H9 (cell line): ENCODE measurements at regions not wholly inside any gene's neighbourhood (a gene's known extent, or its start where the extent isn't known, plus 50 kb on each side); places are given as distances from the start of the nearest gene placed in this dataset.

Source experiments
- DNase-seq: peaks from one replicate; pipeline ENCODE4 v3.0.0-alpha.2; 2017
- H2AFZ ChIP-seq: one replicate; pipeline ENCODE4 v1.6.1; 2013; ENCODE audit warnings: mild to moderate bottlenecking, low read length, control low read depth, moderate library complexity
- H2AK5ac ChIP-seq: 2 replicates; pipeline ENCODE4 v1.6.1; 2013; ENCODE audit warnings: low read length, control low read depth, mixed read lengths; ENCODE audit not compliant: insufficient read length
- H2BK120ac ChIP-seq: one replicate; pipeline ENCODE4 v1.6.1; 2013; ENCODE audit warnings: low read depth, mild to moderate bottlenecking, low read length, control low read depth, inconsistent platforms; ENCODE audit not compliant: poor library complexity, severe bottlenecking
- H2BK12ac ChIP-seq: 2 replicates; pipeline ENCODE4 v1.6.1; 2013; ENCODE audit warnings: low read length, control low read depth, mixed read lengths, low read depth; ENCODE audit not compliant: insufficient read length
- H2BK15ac ChIP-seq: 2 replicates; pipeline ENCODE4 v1.6.1; 2013; ENCODE audit warnings: low read depth, low read length, control low read depth
- H2BK20ac ChIP-seq: one replicate; pipeline ENCODE4 v1.6.1; 2013; ENCODE audit warnings: low read depth, mild to moderate bottlenecking, low read length, control low read depth, inconsistent platforms; ENCODE audit not compliant: poor library complexity, severe bottlenecking
- H2BK5ac ChIP-seq: 2 replicates; pipeline ENCODE4 v1.6.1; 2013; ENCODE audit warnings: low read length, control low read depth, mixed read lengths; ENCODE audit not compliant: insufficient read length
- H3K14ac ChIP-seq: 2 replicates; pipeline ENCODE4 v1.6.1; 2013; ENCODE audit warnings: low read length, control low read depth; ENCODE audit not compliant: insufficient read depth
- H3K18ac ChIP-seq: 2 replicates; pipeline ENCODE4 v1.6.1; 2013; ENCODE audit warnings: low read depth, mild to moderate bottlenecking, mixed read lengths, low read length, control low read depth; ENCODE audit not compliant: insufficient read length
- H3K23ac ChIP-seq: 2 replicates; pipeline ENCODE4 v1.6.1; 2013; ENCODE audit warnings: low read length, control low read depth, mixed read lengths, low read depth; ENCODE audit not compliant: insufficient read length
- H3K23me2 ChIP-seq: 2 replicates; pipeline ENCODE4 v1.6.1; 2013; ENCODE audit warnings: low read depth, mild to moderate bottlenecking, mixed read lengths, low read length, control low read depth; ENCODE audit not compliant: insufficient read length, poor library complexity, severe bottlenecking
- H3K27ac ChIP-seq: 2 replicates; pipeline ENCODE4 v1.5.1; 2013; ENCODE audit warnings: low read length, control low read depth, mixed read lengths, low read depth; ENCODE audit not compliant: insufficient read length
- H3K27me3 ChIP-seq: 2 replicates; pipeline ENCODE4 v1.6.1; 2013; ENCODE audit warnings: low read length, control low read depth, inconsistent platforms; ENCODE audit not compliant: insufficient read depth
- H3K4ac ChIP-seq: 2 replicates; pipeline ENCODE4 v1.6.1; 2013; ENCODE audit warnings: low read depth, mild to moderate bottlenecking, control low read depth, inconsistent platforms, low read length, moderate library complexity
- H3K4me1 ChIP-seq: 2 replicates; pipeline ENCODE4 v1.6.1; 2013; ENCODE audit warnings: low read length, control low read depth, inconsistent platforms; ENCODE audit not compliant: insufficient read depth
- H3K4me2 ChIP-seq: 2 replicates; pipeline ENCODE4 v1.6.1; 2013; ENCODE audit warnings: low read length, control low read depth, mixed read lengths; ENCODE audit not compliant: insufficient read length, insufficient read depth
- H3K56ac ChIP-seq: 2 replicates; pipeline ENCODE4 v1.6.1; 2013; ENCODE audit warnings: low read depth, mild to moderate bottlenecking, mixed read lengths, low read length, control low read depth; ENCODE audit not compliant: insufficient read length
- H3K79me1 ChIP-seq: 2 replicates; pipeline ENCODE4 v1.6.1; 2013; ENCODE audit warnings: low read depth, mild to moderate bottlenecking, moderate library complexity, low read length, control low read depth, inconsistent platforms; ENCODE audit not compliant: insufficient read depth, poor library complexity, severe bottlenecking
- H3K79me2 ChIP-seq: 2 replicates; pipeline ENCODE4 v1.6.1; 2013; ENCODE audit warnings: low read length, control low read depth, inconsistent platforms; ENCODE audit not compliant: insufficient read depth
- H3K9ac ChIP-seq: 2 replicates; pipeline ENCODE4 v1.6.1; 2013; ENCODE audit warnings: low read length, control low read depth, mixed read lengths; ENCODE audit not compliant: insufficient read length; ENCODE audit errors: extremely low read depth
- H3K9me3 ChIP-seq: one replicate; pipeline ENCODE4 v1.6.1; 2013; ENCODE audit warnings: low read depth, low read length, inconsistent platforms; ENCODE audit not compliant: control insufficient read depth
- H3T11ph ChIP-seq: one replicate; pipeline ENCODE4 v1.6.1; 2013; ENCODE audit warnings: mild to moderate bottlenecking, low read length, control low read depth, inconsistent platforms
- H4K20me1 ChIP-seq: one replicate; pipeline ENCODE4 v1.6.1; 2013; ENCODE audit not compliant: control insufficient read depth, insufficient read length, insufficient read depth
- H4K5ac ChIP-seq: 2 replicates; pipeline ENCODE4 v1.6.1; 2013; ENCODE audit warnings: low read depth, mild to moderate bottlenecking, mixed read lengths, low read length, control low read depth; ENCODE audit not compliant: insufficient read length
- H4K8ac ChIP-seq: replicated peaks from 2 replicates; pipeline ENCODE4 v1.6.1; 2013; ENCODE audit warnings: low read length, control low read depth, mixed read lengths, low read depth; ENCODE audit not compliant: insufficient read length
- H4K91ac ChIP-seq: 2 replicates; pipeline ENCODE4 v1.6.1; 2013; ENCODE audit warnings: low read depth, mild to moderate bottlenecking, moderate library complexity, mixed read lengths, low read length, control low read depth; ENCODE audit not compliant: insufficient read length
- H3K27ac Mint-ChIP-seq, 3 experiments: 2 replicates in 2 of 3; 3 replicates in 1 of 3; pipeline ENCODE4 v1.8.0; 2020 to 2021; ENCODE audit warnings: mixed read lengths in 3 of 3, mild to moderate bottlenecking in 1 of 3, moderate library complexity in 1 of 3
- H3K27me3 Mint-ChIP-seq: 2 replicates; pipeline ENCODE4 v1.8.0; 2021; ENCODE audit warnings: low read depth, mild to moderate bottlenecking, moderate library complexity, mixed read lengths
- H3K36me3 Mint-ChIP-seq, 3 experiments: 2 replicates in 2 of 3; 3 replicates in 1 of 3; pipeline ENCODE4 v1.8.0; 2020 to 2021; ENCODE audit warnings: low read depth in 3 of 3, mixed read lengths in 3 of 3; ENCODE audit not compliant: insufficient read depth in 1 of 3
- H3K4me1 Mint-ChIP-seq, 2 experiments: 2 replicates each; pipeline ENCODE4 v1.8.0; 2020; ENCODE audit warnings: mixed read lengths in 2 of 2
- H3K4me3 Mint-ChIP-seq, 2 experiments: 2 replicates in 1 of 2; 3 replicates in 1 of 2; pipeline ENCODE4 v1.8.0; 2020 to 2021; ENCODE audit warnings: mild to moderate bottlenecking in 2 of 2, mixed read lengths in 2 of 2, moderate library complexity in 1 of 2
- H3K9me3 Mint-ChIP-seq, 2 experiments: 2 replicates in 1 of 2; 3 replicates in 1 of 2; pipeline ENCODE4 v1.8.0; 2020; ENCODE audit warnings: mild to moderate bottlenecking in 2 of 2, mixed read lengths in 2 of 2, moderate library complexity in 1 of 2
- CTCF ChIP-seq: fragments of 200-600 bp; sonication (generic); conservative IDR thresholded peaks from 3 replicates; pipeline ENCODE4 v1.8.0; 2021; ENCODE audit warnings: antibody characterized with exemption, mild to moderate bottlenecking
- WGBS: extraction: QIAGEN DNeasy Blood & Tissue Kit; methylation state at CpG from one replicate; pipeline ENCODE4 v1.1.7; 2013; ENCODE audit warnings: missing lambda C conversion rate, low lambda C conversion rate, mixed read lengths; ENCODE audit not compliant: insufficient read length; ENCODE audit errors: extremely low coverage; 5-methylcytosine and 5-hydroxymethylcytosine counted together

- H3K23me2 ChIP-seq, result no peaks in the 10 kb centered on the region
- no peak overlapping the region for H4K8ac ChIP-seq
- H3K4me1 ChIP-seq, result no peaks in the 10 kb centered on the region
- no peaks in the 10 kb centered on the region for H3K27me3 ChIP-seq
- TF ChIP-seq CTCF, result no peak
- Mint-ChIP-seq H3K36me3 (no peaks in the 10 kb centered on the region), H3K27ac (no peak overlapping the region), H3K9me3 (peaks cover 6% of the 10 kb centered on the region in 2 experiments; a peak in 4 of 5 replicates), H3K4me1 (peaks cover 0 to 3% of the 10 kb centered on the region in 2 experiments; a peak in 1 of 4 replicates), H3K27me3 (peaks cover 15% of the 10 kb centered on the region), H3K4me3 (no peak overlapping the region)
- H4K5ac ChIP-seq, result no peak overlapping the region
- H3K56ac ChIP-seq, result no peak overlapping the region
- H2BK12ac ChIP-seq, result no peak overlapping the region
- H2AFZ ChIP-seq, result no peak overlapping the region
- H3T11ph ChIP-seq, result no peak overlapping the region
- no CpG with 5 or more reads among the region's 2 CpGs for WGBS
- no peak overlapping the region for H2BK120ac ChIP-seq
- DNase-seq, result no peak
- H3K79me2 ChIP-seq, result no peaks in the 10 kb centered on the region
- no peaks in the 10 kb centered on the region for H4K20me1 ChIP-seq
- no peaks in the 10 kb centered on the region for H3K79me1 ChIP-seq
- no peak overlapping the region for H3K23ac ChIP-seq
- no peak overlapping the region for H3K14ac ChIP-seq
- H3K4me2 ChIP-seq, result no peak overlapping the region
- no peaks in the 10 kb centered on the region for H3K9me3 ChIP-seq
- no peak overlapping the region for H2BK15ac ChIP-seq
- H2BK5ac ChIP-seq, result no peak overlapping the region
- H3K4ac ChIP-seq, result no peak overlapping the region
- no peak overlapping the region for H2AK5ac ChIP-seq
- H3K18ac ChIP-seq, result no peak overlapping the region
- no peak overlapping the region for H3K9ac ChIP-seq
- no peak overlapping the region for H4K91ac ChIP-seq
- no peak overlapping the region for H3K27ac ChIP-seq
- H2BK20ac ChIP-seq, result no peak overlapping the region
These were observed 66.9 kb upstream of the SLIT3 start for GRCh38 chr5:169367861-169368260.
